Trophoblast cell (in vitro differentiated cells and primary cell): ENCODE measurements at regions not wholly inside any gene's neighbourhood (a gene's known extent, or its start where the extent isn't known, plus 50 kb on each side); places are given as distances from the start of the nearest gene placed in this dataset.

Experiments
- DNase-seq, 2 donors: peaks; one replicate each; pipeline ENCODE4 v3.0.0-alpha.2; 2016
- H2AFZ ChIP-seq: 2 replicates; pipeline ENCODE4 v1.6.1; 2013; ENCODE audit warnings: low read length, moderate library complexity, mild to moderate bottlenecking; ENCODE audit not compliant: insufficient read depth, poor library complexity
- H2AK5ac ChIP-seq: 2 replicates; pipeline ENCODE4 v1.6.1; 2013; ENCODE audit warnings: mild to moderate bottlenecking, low read length
- H2BK120ac ChIP-seq: 2 replicates; pipeline ENCODE4 v1.6.1; 2013; ENCODE audit warnings: low read length, mild to moderate bottlenecking, moderate library complexity; ENCODE audit not compliant: insufficient read depth, poor library complexity
- H2BK12ac ChIP-seq: 2 replicates; pipeline ENCODE4 v1.6.1; 2013; ENCODE audit warnings: mild to moderate bottlenecking, low read length, moderate library complexity
- H2BK5ac ChIP-seq: 2 replicates; pipeline ENCODE4 v1.6.1; 2013; ENCODE audit warnings: low read length, low read depth, moderate library complexity, mild to moderate bottlenecking; ENCODE audit not compliant: poor library complexity
- H3K14ac ChIP-seq: 2 replicates; pipeline ENCODE4 v1.6.1; 2013; ENCODE audit warnings: mild to moderate bottlenecking, low read length
- H3K18ac ChIP-seq: 2 replicates; pipeline ENCODE4 v1.6.1; 2013; ENCODE audit warnings: mild to moderate bottlenecking, low read length
- H3K23ac ChIP-seq: 2 replicates; pipeline ENCODE4 v1.6.1; 2013; ENCODE audit warnings: low read length
- H3K27ac ChIP-seq: 2 replicates; pipeline ENCODE4 v1.5.1; 2013; ENCODE audit warnings: low read depth, mild to moderate bottlenecking, inconsistent platforms, low read length, moderate library complexity
- H3K27me3 ChIP-seq: 2 replicates; pipeline ENCODE4 v1.6.1; 2013; ENCODE audit warnings: inconsistent platforms, mild to moderate bottlenecking, low read length, moderate library complexity; ENCODE audit not compliant: insufficient read depth
- H3K36me3 ChIP-seq, 2 experiments: 1 replicate in 1 of 2; 2 replicates in 1 of 2; pipeline ENCODE4 v1.6.1; 2013; ENCODE audit warnings: low read length in 2 of 2, mild to moderate bottlenecking in 2 of 2, moderate library complexity in 1 of 2; ENCODE audit not compliant: insufficient read depth in 2 of 2, control insufficient read depth in 1 of 2
- H3K4ac ChIP-seq: 2 replicates; pipeline ENCODE4 v1.6.1; 2013; ENCODE audit warnings: low read depth, mild to moderate bottlenecking, low read length, moderate library complexity
- H3K4me1 ChIP-seq, 2 experiments: 1 replicate in 1 of 2; 2 replicates in 1 of 2; pipeline ENCODE4 v1.6.1; 2013; ENCODE audit warnings: low read length in 2 of 2, mild to moderate bottlenecking in 2 of 2, moderate library complexity in 1 of 2; ENCODE audit not compliant: insufficient read depth in 2 of 2, control insufficient read depth in 1 of 2
- H3K4me2 ChIP-seq: 2 replicates; pipeline ENCODE4 v1.6.1; 2013; ENCODE audit warnings: inconsistent platforms, mild to moderate bottlenecking, low read length, moderate library complexity
- H3K4me3 ChIP-seq: 2 replicates; pipeline ENCODE4 v1.5.1; 2013; ENCODE audit warnings: mild to moderate bottlenecking, low read depth, low read length, inconsistent platforms
- H3K79me1 ChIP-seq: one replicate; pipeline ENCODE4 v1.6.1; 2013; ENCODE audit warnings: low read length
- H3K79me2 ChIP-seq: 2 replicates; pipeline ENCODE4 v1.6.1; 2013; ENCODE audit warnings: low read length, mild to moderate bottlenecking; ENCODE audit not compliant: control insufficient read depth, insufficient read depth, poor library complexity
- H3K9ac ChIP-seq: 2 replicates; pipeline ENCODE4 v1.6.1; 2013; ENCODE audit warnings: mild to moderate bottlenecking, low read length
- H3K9me3 ChIP-seq: 2 replicates; pipeline ENCODE4 v1.6.1; 2013; ENCODE audit warnings: low read depth, mild to moderate bottlenecking, control low read depth, inconsistent platforms, low read length; ENCODE audit not compliant: insufficient read depth
- H4K12ac ChIP-seq: 2 replicates; pipeline ENCODE4 v1.6.1; 2013; ENCODE audit warnings: low read depth, mild to moderate bottlenecking, low read length, moderate library complexity
- H4K8ac ChIP-seq: 2 replicates; pipeline ENCODE4 v1.6.1; 2013; ENCODE audit warnings: low read depth, mild to moderate bottlenecking, low read length, moderate library complexity
- H4K91ac ChIP-seq: one replicate; pipeline ENCODE4 v1.6.1; 2013; ENCODE audit warnings: low read depth, mild to moderate bottlenecking, low read length, moderate library complexity
- WGBS: extraction: QIAGEN DNeasy Blood & Tissue Kit; methylation state at CpG from one replicate; pipeline ENCODE4 v1.1.7; 2013; ENCODE audit warnings: missing lambda C conversion rate; ENCODE audit not compliant: insufficient read length, insufficient coverage; ENCODE audit errors: extremely low coverage; 5-methylcytosine and 5-hydroxymethylcytosine counted together

- H3K9me3 ChIP-seq, result no peaks in the 10 kb centered on the region
- H3K4me1 ChIP-seq, result peaks cover 15 to 16% of the 10 kb centered on the region in 2 experiments
- H2AFZ ChIP-seq, result no peak overlapping the region
These were observed 68.7 kb downstream of the CHRD start for GRCh38 chr3:184448321-184449160.

DNA sequence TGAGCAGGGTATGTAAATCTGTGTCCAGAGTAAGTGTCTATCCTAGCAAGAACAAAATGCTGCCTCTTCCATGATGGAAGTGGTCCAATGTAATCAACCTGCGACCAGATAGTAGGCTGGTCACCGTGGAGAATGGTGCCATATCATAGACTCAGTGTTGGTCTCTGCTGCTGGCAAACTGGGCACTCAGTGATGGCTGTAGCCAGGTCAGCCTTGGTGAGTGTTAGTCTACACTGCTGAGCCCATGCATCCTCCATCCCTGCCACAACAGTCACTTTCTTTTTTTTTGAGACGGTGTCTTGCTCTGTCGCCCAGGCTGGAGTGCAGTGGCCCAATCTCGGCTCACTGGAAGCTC, 69.3 kb downstream of the CHRD start:
- Histone ChIP-seq H3K9ac (no peak overlapping the region), H3K18ac (no peak overlapping the region), H3K4ac (no peak overlapping the region), H3K14ac (no peak overlapping the region), H3K4me1 (peaks cover 11 to 13% of the 10 kb centered on the region in 2 experiments), H4K91ac (no peak overlapping the region), H2AK5ac (no peak overlapping the region), H3K27ac (no peak overlapping the region), H3K4me3 (no peak overlapping the region), H4K12ac (no peak overlapping the region), H2BK5ac (no peak overlapping the region), H3K27me3 (no peaks in the 10 kb centered on the region), H3K9me3 (no peaks in the 10 kb centered on the region), H3K4me2 (no peak overlapping the region), H3K23ac (no peak overlapping the region), H3K36me3 (no peaks in the 10 kb centered on the region), H3K79me1 (peaks cover 12% of the 10 kb centered on the region), H3K79me2 (no peaks in the 10 kb centered on the region), H4K8ac (no peak overlapping the region), H2BK12ac (no peak overlapping the region), H2AFZ (no peak overlapping the region), H2BK120ac (no peak overlapping the region)
- WGBS, result no CpG with 5 or more reads among the region's 5 CpGs
- no peak for DNase-seq

More at GRCh38 chr3:184448321-184449160, 68.7 kb downstream of the CHRD start:
- H2BK120ac ChIP-seq, result peak overlapping the region; percentile 37
- peak overlapping the region; percentile 16 for H2BK12ac ChIP-seq
- H3K79me2 ChIP-seq, result peaks cover 2% of the 10 kb centered on the region
- no peaks in the 10 kb centered on the region for H3K27me3 ChIP-seq
- no CpG with 5 or more reads among the region's 8 CpGs for WGBS
- H2AK5ac ChIP-seq, result peak overlapping the region; percentile 6
- no peak overlapping the region for H3K4ac ChIP-seq
- peaks cover 15% of the 10 kb centered on the region for H3K79me1 ChIP-seq
- H4K12ac ChIP-seq, result no peak overlapping the region
- H3K27ac ChIP-seq, result peak overlapping the region; percentile 60
- peak; percentile 77 to 96 for DNase-seq
- peak overlapping the region; percentile 62 for H3K14ac ChIP-seq
- H3K18ac ChIP-seq, result peak overlapping the region; percentile 12
- H3K4me3 ChIP-seq, result no peak overlapping the region
- no peak overlapping the region for H3K23ac ChIP-seq
- H4K8ac ChIP-seq, result no peak overlapping the region
- H3K4me2 ChIP-seq, result no peak overlapping the region
- H3K36me3 ChIP-seq, result no peaks in the 10 kb centered on the region
- H2BK5ac ChIP-seq, result no peak overlapping the region
- H4K91ac ChIP-seq, result peak overlapping the region; percentile 82
- H3K9ac ChIP-seq, result no peak overlapping the region

DNA sequence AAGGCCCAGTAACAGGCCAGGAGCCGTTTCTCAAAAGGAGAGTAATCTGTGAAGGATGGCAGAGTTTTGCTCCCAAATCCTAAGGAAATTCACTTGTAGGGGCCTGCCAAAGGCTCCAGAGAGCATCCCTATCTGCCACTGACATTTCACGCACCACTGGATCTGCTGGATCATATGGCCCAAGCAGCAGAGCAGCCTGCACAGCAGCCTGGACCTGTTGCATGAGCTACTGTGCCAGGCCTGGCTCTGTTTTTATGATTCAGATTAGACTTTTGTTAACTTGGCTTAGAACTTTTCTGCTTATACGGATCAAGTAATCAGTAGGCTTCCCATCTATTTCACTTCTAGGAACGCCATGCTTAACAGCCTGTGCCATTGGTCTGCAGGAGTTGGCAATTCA, 70.7 kb downstream of the CHRD start:
- no peak for DNase-seq

GRCh38 chr3:184453296-184453695, 73.4 kb downstream of the CHRD start:
- peaks cover 4% of the 10 kb centered on the region for H3K79me1 ChIP-seq
- no peak overlapping the region for H2AK5ac ChIP-seq
- no CpG with 5 or more reads among the region's 5 CpGs for WGBS
- DNase-seq, result no peak
- H3K79me2 ChIP-seq, result no peaks in the 10 kb centered on the region
- no peaks in the 10 kb centered on the region for H3K27me3 ChIP-seq
- no peak overlapping the region for H3K23ac ChIP-seq
- H2AFZ ChIP-seq, result no peak overlapping the region
- no peak overlapping the region for H2BK12ac ChIP-seq
- H3K36me3 ChIP-seq, result no peaks in the 10 kb centered on the region
- H2BK120ac ChIP-seq, result no peak overlapping the region
- no peak overlapping the region for H3K9ac ChIP-seq
- H4K12ac ChIP-seq, result no peak overlapping the region
- H3K4ac ChIP-seq, result no peak overlapping the region
- no peak overlapping the region for H3K4me3 ChIP-seq
- H3K27ac ChIP-seq, result no peak overlapping the region
- H3K18ac ChIP-seq, result no peak overlapping the region
- no peak overlapping the region for H3K14ac ChIP-seq
- H4K8ac ChIP-seq, result no peak overlapping the region
- H4K91ac ChIP-seq, result no peak overlapping the region
- H3K4me2 ChIP-seq, result no peak overlapping the region
- peaks cover 8% of the 10 kb centered on the region in 2 experiments for H3K4me1 ChIP-seq
- no peak overlapping the region for H2BK5ac ChIP-seq
- H3K9me3 ChIP-seq, result peaks cover 7% of the 10 kb centered on the region

More for the DNA sequence above, 70.7 kb downstream of the CHRD start:
- no peaks in the 10 kb centered on the region for H3K9me3 ChIP-seq
- H3K79me2 ChIP-seq, result no peaks in the 10 kb centered on the region
- H3K14ac ChIP-seq, result no peak overlapping the region
- H3K4ac ChIP-seq, result no peak overlapping the region
- H3K23ac ChIP-seq, result no peak overlapping the region
- H3K18ac ChIP-seq, result no peak overlapping the region
- no peak overlapping the region for H3K4me3 ChIP-seq
- WGBS, result no CpG with 5 or more reads among the region's 4 CpGs
- H4K8ac ChIP-seq, result no peak overlapping the region
- peaks cover 11% of the 10 kb centered on the region in 2 experiments for H3K4me1 ChIP-seq
- peaks cover 10% of the 10 kb centered on the region for H3K79me1 ChIP-seq
- no peak overlapping the region for H2BK5ac ChIP-seq
- no peak overlapping the region for H4K12ac ChIP-seq
- no peak overlapping the region for H3K27ac ChIP-seq
- no peak overlapping the region for H2AFZ ChIP-seq
- H3K27me3 ChIP-seq, result no peaks in the 10 kb centered on the region
- no peak overlapping the region for H2BK120ac ChIP-seq
- H3K4me2 ChIP-seq, result no peak overlapping the region
- H2BK12ac ChIP-seq, result no peak overlapping the region
- no peak overlapping the region for H4K91ac ChIP-seq
- H2AK5ac ChIP-seq, result no peak overlapping the region
- H3K36me3 ChIP-seq, result no peaks in the 10 kb centered on the region
- no peak overlapping the region for H3K9ac ChIP-seq
